Keratinocyte (primary cell): ENCODE measurements at regions not wholly inside any gene's neighbourhood (a gene's known extent, or its start where the extent isn't known, plus 50 kb on each side); places are given as distances from the start of the nearest gene placed in this dataset.

Source experiments
- DNase-seq: peaks from one replicate; pipeline ENCODE4 v3.0.0-alpha.2; 2011; ENCODE audit warnings: low read depth, missing footprints, low spot score
- FAIRE-seq: peaks from 2 replicates; lab custom pipeline; 2011; peaks lifted over from hg19 to GRCh38; lab: Jason Lieb, UNC
- H2AFZ ChIP-seq: 2 replicates; pipeline ENCODE4 v1.6.0; 2012; ENCODE audit warnings: low read length, control low read depth, inconsistent platforms; ENCODE audit not compliant: control insufficient read depth
- H3K27ac ChIP-seq: 2 replicates; pipeline ENCODE4 v1.5.1; 2011; ENCODE audit warnings: low read length; ENCODE audit not compliant: control insufficient read depth, insufficient read depth
- H3K27me3 ChIP-seq: 3 replicates; pipeline ENCODE4 v1.6.0; 2011; ENCODE audit warnings: low read length; ENCODE audit not compliant: control insufficient read depth, insufficient read depth; ENCODE audit errors: extremely low read depth
- H3K36me3 ChIP-seq, 2 experiments: 2 replicates in 1 of 2; 3 replicates in 1 of 2; pipeline ENCODE4 v1.5.1; 2011; ENCODE audit warnings: low read length in 2 of 2, mild to moderate bottlenecking in 1 of 2; ENCODE audit not compliant: control insufficient read depth in 2 of 2, insufficient read depth in 2 of 2; ENCODE audit errors: extremely low read depth in 1 of 2
- H3K4me1 ChIP-seq: 3 replicates; pipeline ENCODE4 v1.5.1; 2011; ENCODE audit warnings: low read length; ENCODE audit not compliant: control insufficient read depth, insufficient read depth; ENCODE audit errors: extremely low read depth
- H3K4me2 ChIP-seq: 3 replicates; pipeline ENCODE4 v1.6.0; 2011; ENCODE audit warnings: low read depth, low read length; ENCODE audit not compliant: control insufficient read depth, insufficient read depth; ENCODE audit errors: extremely low read depth
- H3K4me3 ChIP-seq, 3 experiments: fragments of 200-600 bp in 1 of 3; sonication (generic) in 1 of 3; 2 replicates in 2 of 3; 3 replicates in 1 of 3; pipeline ENCODE4 v1.5.1; 2011 to 2016; ENCODE audit warnings: low read length in 3 of 3, mild to moderate bottlenecking in 3 of 3, control low read depth in 2 of 3, inconsistent platforms in 1 of 3, low read depth in 1 of 3, mixed read lengths in 1 of 3, mixed run types in 1 of 3, moderate library complexity in 1 of 3; ENCODE audit not compliant: control insufficient read depth in 2 of 3, insufficient read depth in 2 of 3; ENCODE audit errors: extremely low read depth in 1 of 3
- H3K79me2 ChIP-seq: 2 replicates; pipeline ENCODE4 v1.6.0; 2012; ENCODE audit warnings: low read length; ENCODE audit not compliant: control insufficient read depth, insufficient read depth
- H3K9ac ChIP-seq: 3 replicates; pipeline ENCODE4 v1.6.0; 2011; ENCODE audit warnings: low read length; ENCODE audit not compliant: control insufficient read depth, insufficient read depth; ENCODE audit errors: extremely low read depth
- H3K9me1 ChIP-seq: 3 replicates; pipeline ENCODE4 v1.6.0; 2011; ENCODE audit warnings: low read length; ENCODE audit not compliant: control insufficient read depth, insufficient read depth; ENCODE audit errors: extremely low read depth
- H3K9me3 ChIP-seq: 2 replicates; pipeline ENCODE4 v1.5.1; 2012; ENCODE audit warnings: low read depth, low read length; ENCODE audit not compliant: control insufficient read depth
- H4K20me1 ChIP-seq: 3 replicates; pipeline ENCODE4 v1.6.0; 2011; ENCODE audit warnings: low read length; ENCODE audit not compliant: control insufficient read depth, insufficient read depth; ENCODE audit errors: extremely low read depth
- EZH2 ChIP-seq: IDR thresholded peaks from one replicate; pipeline ENCODE4 v1.6.1; 2012; ENCODE audit warnings: inconsistent platforms, mild to moderate bottlenecking, low read length, moderate library complexity
- dilution Hi-C: fragments of 300-500 bp; cut with MboI; formaldehyde crosslinking; loops from one replicate; pipeline ENCODE4 v1.7.0; 2020; ENCODE audit warnings: low sequenced_read_pairs; ENCODE audit not compliant: extremely low pct_ligation_motif_present
- TF ChIP-seq, protein P1 (sequence below), 3 experiments: IDR thresholded peaks in 1 of 3; conservative IDR thresholded peaks in 1 of 3; optimal IDR thresholded peaks in 1 of 3; 2 replicates in 2 of 3; 3 replicates in 1 of 3; pipeline versions ENCODE3 to v1.5.1; 2011; ENCODE audit warnings: low read length in 3 of 3, mild to moderate bottlenecking in 3 of 3, moderate library complexity in 2 of 3, control low read depth in 1 of 3, inconsistent platforms in 1 of 3; ENCODE audit not compliant: insufficient read depth in 2 of 3; ENCODE audit errors: extremely low read depth in 1 of 3

GRCh38 chr13:89920461-89920860 lies 1427.0 kb upstream of the MIR17HG start:
- no peak for DNase-seq
- no peak overlapping the region for H3K27ac ChIP-seq
- H3K9me1 ChIP-seq: no peaks in the 10 kb centered on the region
- H3K27me3 ChIP-seq: no peaks in the 10 kb centered on the region
- no peak overlapping the region for H3K4me2 ChIP-seq
- H2AFZ ChIP-seq: no peak overlapping the region
- no peaks in the 10 kb centered on the region for H3K79me2 ChIP-seq
- H4K20me1 ChIP-seq: no peaks in the 10 kb centered on the region
- H3K36me3 ChIP-seq: no peaks in the 10 kb centered on the region
- dilution Hi-C loops: no loop called here
- no peaks in the 10 kb centered on the region for H3K4me1 ChIP-seq
- TF ChIP-seq, protein P1, sequence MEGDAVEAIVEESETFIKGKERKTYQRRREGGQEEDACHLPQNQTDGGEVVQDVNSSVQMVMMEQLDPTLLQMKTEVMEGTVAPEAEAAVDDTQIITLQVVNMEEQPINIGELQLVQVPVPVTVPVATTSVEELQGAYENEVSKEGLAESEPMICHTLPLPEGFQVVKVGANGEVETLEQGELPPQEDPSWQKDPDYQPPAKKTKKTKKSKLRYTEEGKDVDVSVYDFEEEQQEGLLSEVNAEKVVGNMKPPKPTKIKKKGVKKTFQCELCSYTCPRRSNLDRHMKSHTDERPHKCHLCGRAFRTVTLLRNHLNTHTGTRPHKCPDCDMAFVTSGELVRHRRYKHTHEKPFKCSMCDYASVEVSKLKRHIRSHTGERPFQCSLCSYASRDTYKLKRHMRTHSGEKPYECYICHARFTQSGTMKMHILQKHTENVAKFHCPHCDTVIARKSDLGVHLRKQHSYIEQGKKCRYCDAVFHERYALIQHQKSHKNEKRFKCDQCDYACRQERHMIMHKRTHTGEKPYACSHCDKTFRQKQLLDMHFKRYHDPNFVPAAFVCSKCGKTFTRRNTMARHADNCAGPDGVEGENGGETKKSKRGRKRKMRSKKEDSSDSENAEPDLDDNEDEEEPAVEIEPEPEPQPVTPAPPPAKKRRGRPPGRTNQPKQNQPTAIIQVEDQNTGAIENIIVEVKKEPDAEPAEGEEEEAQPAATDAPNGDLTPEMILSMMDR (optimal IDR thresholded peaks at IDR 0.05 in 1 of 3, IDR thresholded peaks at IDR 0.05 in 1 of 3, conservative IDR thresholded peaks at IDR 0.05 in 1 of 3; ENCODE audit: extremely low read depth in 1 of 3, insufficient read depth in 2 of 3, low read length in 3 of 3): no peak
- FAIRE-seq: no peak
- H3K9me3 ChIP-seq: no peaks in the 10 kb centered on the region
- no peak overlapping the region for H3K9ac ChIP-seq
- H3K4me3 ChIP-seq: no peak overlapping the region

GRCh38 chr13:89923052-89923451 lies 1424.4 kb upstream of the MIR17HG start:
- dilution Hi-C loops: no loop called here
- H3K9me1 ChIP-seq: no peaks in the 10 kb centered on the region
- no peak overlapping the region for H3K27ac ChIP-seq
- H3K4me3 ChIP-seq: no peak overlapping the region
- TF ChIP-seq EZH2: no peak
- TF ChIP-seq, protein P1 (optimal IDR thresholded peaks at IDR 0.05 in 1 of 3, IDR thresholded peaks at IDR 0.05 in 1 of 3, conservative IDR thresholded peaks at IDR 0.05 in 1 of 3; ENCODE audit: extremely low read depth in 1 of 3, insufficient read depth in 2 of 3, low read length in 3 of 3): no peak
- H3K4me1 ChIP-seq: no peaks in the 10 kb centered on the region
- DNase-seq (no peak), FAIRE-seq (no peak)
- H4K20me1 ChIP-seq: no peaks in the 10 kb centered on the region
- no peaks in the 10 kb centered on the region for H3K36me3 ChIP-seq
- no peak overlapping the region for H2AFZ ChIP-seq
- no peak overlapping the region for H3K4me2 ChIP-seq
- H3K79me2 ChIP-seq: no peaks in the 10 kb centered on the region
- no peak overlapping the region for H3K9ac ChIP-seq
- no peaks in the 10 kb centered on the region for H3K9me3 ChIP-seq
- H3K27me3 ChIP-seq: no peaks in the 10 kb centered on the region
